Left hindlimb (tissue), 1 donor: ENCODE measurements at regions not wholly inside any gene's neighbourhood (a gene's known extent, or its start where the extent isn't known, plus 50 kb on each side); places are given as distances from the start of the nearest gene placed in this dataset.

ENCODE experiments used
- DNase-seq: peaks from one replicate; pipeline ENCODE4 v3.0.0-alpha.2; 2018

- DNase-seq: no peak
These were observed 58.9 kb upstream of the RAI2 start for GRCh38 chrX:17919896-17920446.

GRCh38 chrX:17917945-17918577, 57.0 kb upstream of the RAI2 start:
- no peak for DNase-seq

GRCh38 chrX:17913801-17914200, 52.7 kb upstream of the RAI2 start:
- DNase-seq: no peak
